Hematopoietic multipotent progenitor cell treated with erythropoietin and hydrocortisone succinate and interleukin-3 and kit ligand, for 8 days (in vitro differentiated cells): ENCODE measurements at regions not wholly inside any gene's neighbourhood (a gene's known extent, or its start where the extent isn't known, plus 50 kb on each side); places are given as distances from the start of the nearest gene placed in this dataset.

ENCODE experiments used
- DNase-seq: peaks from one replicate; pipeline ENCODE4 v3.0.0-alpha.2; 2015

- no peak for DNase-seq
Observed at GRCh38 chr5:168204165-168204564, 87.3 kb upstream of the WWC1 start.

- no peak for DNase-seq
Observed at GRCh38 chr5:168207450-168208029, 83.9 kb upstream of the WWC1 start.

GRCh38 chr5:168209244-168209995 is 82.0 kb upstream of the WWC1 start:
- no peak for DNase-seq

GRCh38 chr5:168209997-168210396 is 81.4 kb upstream of the WWC1 start:
- DNase-seq: no peak

- no peak for DNase-seq
Observed at GRCh38 chr5:168211245-168211644, 80.2 kb upstream of the WWC1 start.

GRCh38 chr5:168211936-168212335 is 79.5 kb upstream of the WWC1 start:
- DNase-seq: no peak

- DNase-seq: no peak
Observed at GRCh38 chr5:168214071-168214470, 77.4 kb upstream of the WWC1 start.

- no peak for DNase-seq
Observed at GRCh38 chr5:168214886-168215285, 76.6 kb upstream of the WWC1 start.

GRCh38 chr5:168215646-168216045 is 75.8 kb upstream of the WWC1 start:
- DNase-seq: no peak

GRCh38 chr5:168216989-168217388 is 74.5 kb upstream of the WWC1 start:
- no peak for DNase-seq

GRCh38 chr5:168217497-168217896 is 73.9 kb upstream of the WWC1 start:
- no peak for DNase-seq

GRCh38 chr5:168218746-168219145 is 72.7 kb upstream of the WWC1 start:
- DNase-seq: no peak

GRCh38 chr5:168219515-168220410 is 71.7 kb upstream of the WWC1 start:
- peak; percentile 81 for DNase-seq

GRCh38 chr5:168224085-168224484 is 67.4 kb upstream of the WWC1 start:
- no peak for DNase-seq

GRCh38 chr5:168226012-168226411 is 65.4 kb upstream of the WWC1 start:
- no peak for DNase-seq

- no peak for DNase-seq
Observed at GRCh38 chr5:168227001-168227400, 64.4 kb upstream of the WWC1 start.

- DNase-seq: no peak
Observed at GRCh38 chr5:168227973-168228615, 63.4 kb upstream of the WWC1 start.

- no peak for DNase-seq
Observed at GRCh38 chr5:168228668-168229067, 62.8 kb upstream of the WWC1 start.

GRCh38 chr5:168234133-168234532 is 57.3 kb upstream of the WWC1 start:
- DNase-seq: no peak

GRCh38 chr5:168238463-168238862 is 53.0 kb upstream of the WWC1 start:
- DNase-seq: no peak

GRCh38 chr5:168239325-168239724 is 52.1 kb upstream of the WWC1 start:
- no peak for DNase-seq
